Loucy (cell line): ENCODE measurements at regions not wholly inside any gene's neighbourhood (a gene's known extent, or its start where the extent isn't known, plus 50 kb on each side); places are given as distances from the start of the nearest gene placed in this dataset.

Experiments
- H2AFZ ChIP-seq: fragments of 200-600 bp; sonication (generic); 2 replicates; pipeline ENCODE4 v1.6.0; 2016; ENCODE audit warnings: antibody characterized with exemption, mild to moderate bottlenecking, low read length, moderate library complexity
- H3F3A ChIP-seq: fragments of 200-600 bp; 2 replicates; pipeline ENCODE4 v1.6.0; 2016; ENCODE audit warnings: antibody characterized with exemption, low read depth, mild to moderate bottlenecking
- H3K27me3 ChIP-seq: fragments of 200-600 bp; sonication (generic); 2 replicates; pipeline ENCODE4 v1.6.1; 2014; ENCODE audit warnings: low read length, mild to moderate bottlenecking; ENCODE audit not compliant: insufficient read depth, poor library complexity, severe bottlenecking
- H3K36me3 ChIP-seq: fragments of 200-600 bp; sonication (generic); 2 replicates; pipeline ENCODE4 v1.6.1; 2016; ENCODE audit warnings: low read length; ENCODE audit not compliant: insufficient read depth
- H3K4me1 ChIP-seq: fragments of 200-600 bp; sonication (generic); 2 replicates; pipeline ENCODE4 v1.5.1; 2014; ENCODE audit warnings: low read length, mild to moderate bottlenecking; ENCODE audit not compliant: insufficient read depth, poor library complexity, severe bottlenecking
- H3K4me2 ChIP-seq: fragments of 200-600 bp; sonication (generic); 2 replicates; pipeline ENCODE4 v1.6.0; 2014; ENCODE audit warnings: antibody characterized with exemption, low read length, low read depth, mild to moderate bottlenecking; ENCODE audit not compliant: poor library complexity, severe bottlenecking
- H3K4me3 ChIP-seq: fragments of 200-600 bp; sonication (generic); 2 replicates; pipeline ENCODE4 v1.5.1; 2014; ENCODE audit warnings: low read length, mild to moderate bottlenecking, mixed read lengths; ENCODE audit not compliant: poor library complexity, severe bottlenecking
- H3K79me2 ChIP-seq: fragments of 200-600 bp; sonication (generic); 2 replicates; pipeline ENCODE4 v1.6.1; 2014; ENCODE audit warnings: low read length; ENCODE audit not compliant: insufficient read depth
- H3K9ac ChIP-seq: fragments of 200-600 bp; sonication (generic); 2 replicates; pipeline ENCODE4 v1.6.0; 2014; ENCODE audit warnings: mild to moderate bottlenecking, low read depth, low read length, moderate library complexity; ENCODE audit not compliant: poor library complexity, severe bottlenecking
- H3K9me2 ChIP-seq: fragments of 200-600 bp; sonication (generic); replicated peaks from 2 replicates; pipeline ENCODE4 v1.6.1; 2016; ENCODE audit warnings: low read depth, low read length, mixed read lengths
- H3K9me3 ChIP-seq: fragments of 200-600 bp; sonication (generic); 2 replicates; pipeline ENCODE4 v1.6.1; 2014; ENCODE audit warnings: mild to moderate bottlenecking, antibody characterized with exemption, low read length, low read depth; ENCODE audit not compliant: insufficient read depth
- H4K20me1 ChIP-seq: fragments of 200-600 bp; sonication (generic); 2 replicates; pipeline ENCODE4 v1.6.0; 2014; ENCODE audit warnings: antibody characterized with exemption, low read length, mild to moderate bottlenecking; ENCODE audit not compliant: insufficient read depth, poor library complexity, severe bottlenecking
- CTCF ChIP-seq: fragments of 200-600 bp; sonication (generic); conservative IDR thresholded peaks from 2 replicates; pipeline ENCODE4 v1.5.1; 2014; ENCODE audit warnings: mild to moderate bottlenecking, antibody characterized with exemption, low read length
- EZH2phosphoT487 ChIP-seq: fragments of 200-600 bp; IDR thresholded peaks from 2 replicates; pipeline ENCODE4 v1.6.1; 2018; ENCODE audit warnings: antibody characterized with exemption, mild to moderate bottlenecking, moderate library complexity, borderline replicate concordance

- TF ChIP-seq EZH2phosphoT487 = no peak
- TF ChIP-seq CTCF = no peak
Observed at GRCh38 chr9:14453286-14453685, 139.3 kb upstream of the NFIB start.

GRCh38 chr9:14452539-14452938 is 138.6 kb upstream of the NFIB start:
- Histone ChIP-seq H3K9me2 (no peaks in the 10 kb centered on the region), H3K36me3 (no peaks in the 10 kb centered on the region), H4K20me1 (no peaks in the 10 kb centered on the region), H3K4me3 (no peak overlapping the region), H3K9ac (no peak overlapping the region), H3K4me2 (no peak overlapping the region), H2AFZ (no peak overlapping the region), H3K4me1 (no peaks in the 10 kb centered on the region), H3K27me3 (no peaks in the 10 kb centered on the region), H3K9me3 (no peaks in the 10 kb centered on the region), H3K79me2 (no peaks in the 10 kb centered on the region), H3F3A (no peaks in the 10 kb centered on the region)
- no peak for TF ChIP-seq CTCF
- TF ChIP-seq EZH2phosphoT487 = no peak

More at GRCh38 chr9:14453286-14453685, 139.3 kb upstream of the NFIB start:
- Histone ChIP-seq H3K4me3 (no peak overlapping the region), H3F3A (no peaks in the 10 kb centered on the region), H3K9me3 (no peaks in the 10 kb centered on the region), H3K27me3 (no peaks in the 10 kb centered on the region), H3K9me2 (no peaks in the 10 kb centered on the region), H3K36me3 (no peaks in the 10 kb centered on the region), H3K79me2 (no peaks in the 10 kb centered on the region), H4K20me1 (no peaks in the 10 kb centered on the region), H2AFZ (no peak overlapping the region), H3K9ac (no peak overlapping the region), H3K4me2 (no peak overlapping the region), H3K4me1 (no peaks in the 10 kb centered on the region)

GRCh38 chr9:14451949-14452348 is 138.0 kb upstream of the NFIB start:
- H2AFZ ChIP-seq = no peak overlapping the region
- no peaks in the 10 kb centered on the region for H3K9me3 ChIP-seq
- H3K4me2 ChIP-seq = no peak overlapping the region
- H3F3A ChIP-seq = no peaks in the 10 kb centered on the region
- no peaks in the 10 kb centered on the region for H3K36me3 ChIP-seq
- TF ChIP-seq CTCF (no peak), EZH2phosphoT487 (no peak)
- H3K4me1 ChIP-seq = no peaks in the 10 kb centered on the region
- H3K9ac ChIP-seq = no peak overlapping the region
- no peak overlapping the region for H3K4me3 ChIP-seq
- no peaks in the 10 kb centered on the region for H3K9me2 ChIP-seq
- H3K27me3 ChIP-seq = no peaks in the 10 kb centered on the region
- H3K79me2 ChIP-seq = no peaks in the 10 kb centered on the region
- no peaks in the 10 kb centered on the region for H4K20me1 ChIP-seq
